H9 (cell line): ENCODE measurements at regions not wholly inside any gene's neighbourhood (a gene's known extent, or its start where the extent isn't known, plus 50 kb on each side); places are given as distances from the start of the nearest gene placed in this dataset.

Experiments
- DNase-seq: peaks from one replicate; pipeline ENCODE4 v3.0.0-alpha.2; 2017
- H2AFZ ChIP-seq: one replicate; pipeline ENCODE4 v1.6.1; 2013; ENCODE audit warnings: mild to moderate bottlenecking, low read length, control low read depth, moderate library complexity
- H2AK5ac ChIP-seq: 2 replicates; pipeline ENCODE4 v1.6.1; 2013; ENCODE audit warnings: low read length, control low read depth, mixed read lengths; ENCODE audit not compliant: insufficient read length
- H2BK120ac ChIP-seq: one replicate; pipeline ENCODE4 v1.6.1; 2013; ENCODE audit warnings: low read depth, mild to moderate bottlenecking, low read length, control low read depth, inconsistent platforms; ENCODE audit not compliant: poor library complexity, severe bottlenecking
- H2BK12ac ChIP-seq: 2 replicates; pipeline ENCODE4 v1.6.1; 2013; ENCODE audit warnings: low read length, control low read depth, mixed read lengths, low read depth; ENCODE audit not compliant: insufficient read length
- H2BK15ac ChIP-seq: 2 replicates; pipeline ENCODE4 v1.6.1; 2013; ENCODE audit warnings: low read depth, low read length, control low read depth
- H2BK20ac ChIP-seq: one replicate; pipeline ENCODE4 v1.6.1; 2013; ENCODE audit warnings: low read depth, mild to moderate bottlenecking, low read length, control low read depth, inconsistent platforms; ENCODE audit not compliant: poor library complexity, severe bottlenecking
- H2BK5ac ChIP-seq: 2 replicates; pipeline ENCODE4 v1.6.1; 2013; ENCODE audit warnings: low read length, control low read depth, mixed read lengths; ENCODE audit not compliant: insufficient read length
- H3K14ac ChIP-seq: 2 replicates; pipeline ENCODE4 v1.6.1; 2013; ENCODE audit warnings: low read length, control low read depth; ENCODE audit not compliant: insufficient read depth
- H3K18ac ChIP-seq: 2 replicates; pipeline ENCODE4 v1.6.1; 2013; ENCODE audit warnings: low read depth, mild to moderate bottlenecking, mixed read lengths, low read length, control low read depth; ENCODE audit not compliant: insufficient read length
- H3K23ac ChIP-seq: 2 replicates; pipeline ENCODE4 v1.6.1; 2013; ENCODE audit warnings: low read length, control low read depth, mixed read lengths, low read depth; ENCODE audit not compliant: insufficient read length
- H3K23me2 ChIP-seq: 2 replicates; pipeline ENCODE4 v1.6.1; 2013; ENCODE audit warnings: low read depth, mild to moderate bottlenecking, mixed read lengths, low read length, control low read depth; ENCODE audit not compliant: insufficient read length, poor library complexity, severe bottlenecking
- H3K27ac ChIP-seq: 2 replicates; pipeline ENCODE4 v1.5.1; 2013; ENCODE audit warnings: low read length, control low read depth, mixed read lengths, low read depth; ENCODE audit not compliant: insufficient read length
- H3K27me3 ChIP-seq: 2 replicates; pipeline ENCODE4 v1.6.1; 2013; ENCODE audit warnings: low read length, control low read depth, inconsistent platforms; ENCODE audit not compliant: insufficient read depth
- H3K4ac ChIP-seq: 2 replicates; pipeline ENCODE4 v1.6.1; 2013; ENCODE audit warnings: low read depth, mild to moderate bottlenecking, control low read depth, inconsistent platforms, low read length, moderate library complexity
- H3K4me1 ChIP-seq: 2 replicates; pipeline ENCODE4 v1.6.1; 2013; ENCODE audit warnings: low read length, control low read depth, inconsistent platforms; ENCODE audit not compliant: insufficient read depth
- H3K4me2 ChIP-seq: 2 replicates; pipeline ENCODE4 v1.6.1; 2013; ENCODE audit warnings: low read length, control low read depth, mixed read lengths; ENCODE audit not compliant: insufficient read length, insufficient read depth
- H3K56ac ChIP-seq: 2 replicates; pipeline ENCODE4 v1.6.1; 2013; ENCODE audit warnings: low read depth, mild to moderate bottlenecking, mixed read lengths, low read length, control low read depth; ENCODE audit not compliant: insufficient read length
- H3K79me1 ChIP-seq: 2 replicates; pipeline ENCODE4 v1.6.1; 2013; ENCODE audit warnings: low read depth, mild to moderate bottlenecking, moderate library complexity, low read length, control low read depth, inconsistent platforms; ENCODE audit not compliant: insufficient read depth, poor library complexity, severe bottlenecking
- H3K79me2 ChIP-seq: 2 replicates; pipeline ENCODE4 v1.6.1; 2013; ENCODE audit warnings: low read length, control low read depth, inconsistent platforms; ENCODE audit not compliant: insufficient read depth
- H3K9ac ChIP-seq: 2 replicates; pipeline ENCODE4 v1.6.1; 2013; ENCODE audit warnings: low read length, control low read depth, mixed read lengths; ENCODE audit not compliant: insufficient read length; ENCODE audit errors: extremely low read depth
- H3K9me3 ChIP-seq: one replicate; pipeline ENCODE4 v1.6.1; 2013; ENCODE audit warnings: low read depth, low read length, inconsistent platforms; ENCODE audit not compliant: control insufficient read depth
- H3T11ph ChIP-seq: one replicate; pipeline ENCODE4 v1.6.1; 2013; ENCODE audit warnings: mild to moderate bottlenecking, low read length, control low read depth, inconsistent platforms
- H4K20me1 ChIP-seq: one replicate; pipeline ENCODE4 v1.6.1; 2013; ENCODE audit not compliant: control insufficient read depth, insufficient read length, insufficient read depth
- H4K5ac ChIP-seq: 2 replicates; pipeline ENCODE4 v1.6.1; 2013; ENCODE audit warnings: low read depth, mild to moderate bottlenecking, mixed read lengths, low read length, control low read depth; ENCODE audit not compliant: insufficient read length
- H4K8ac ChIP-seq: replicated peaks from 2 replicates; pipeline ENCODE4 v1.6.1; 2013; ENCODE audit warnings: low read length, control low read depth, mixed read lengths, low read depth; ENCODE audit not compliant: insufficient read length
- H4K91ac ChIP-seq: 2 replicates; pipeline ENCODE4 v1.6.1; 2013; ENCODE audit warnings: low read depth, mild to moderate bottlenecking, moderate library complexity, mixed read lengths, low read length, control low read depth; ENCODE audit not compliant: insufficient read length
- H3K27ac Mint-ChIP-seq, 3 experiments: 2 replicates in 2 of 3; 3 replicates in 1 of 3; pipeline ENCODE4 v1.8.0; 2020 to 2021; ENCODE audit warnings: mixed read lengths in 3 of 3, mild to moderate bottlenecking in 1 of 3, moderate library complexity in 1 of 3
- H3K27me3 Mint-ChIP-seq: 2 replicates; pipeline ENCODE4 v1.8.0; 2021; ENCODE audit warnings: low read depth, mild to moderate bottlenecking, moderate library complexity, mixed read lengths
- H3K36me3 Mint-ChIP-seq, 3 experiments: 2 replicates in 2 of 3; 3 replicates in 1 of 3; pipeline ENCODE4 v1.8.0; 2020 to 2021; ENCODE audit warnings: low read depth in 3 of 3, mixed read lengths in 3 of 3; ENCODE audit not compliant: insufficient read depth in 1 of 3
- H3K4me1 Mint-ChIP-seq, 2 experiments: 2 replicates each; pipeline ENCODE4 v1.8.0; 2020; ENCODE audit warnings: mixed read lengths in 2 of 2
- H3K4me3 Mint-ChIP-seq, 2 experiments: 2 replicates in 1 of 2; 3 replicates in 1 of 2; pipeline ENCODE4 v1.8.0; 2020 to 2021; ENCODE audit warnings: mild to moderate bottlenecking in 2 of 2, mixed read lengths in 2 of 2, moderate library complexity in 1 of 2
- H3K9me3 Mint-ChIP-seq, 2 experiments: 2 replicates in 1 of 2; 3 replicates in 1 of 2; pipeline ENCODE4 v1.8.0; 2020; ENCODE audit warnings: mild to moderate bottlenecking in 2 of 2, mixed read lengths in 2 of 2, moderate library complexity in 1 of 2
- WGBS: extraction: QIAGEN DNeasy Blood & Tissue Kit; methylation state at CpG from one replicate; pipeline ENCODE4 v1.1.7; 2013; ENCODE audit warnings: missing lambda C conversion rate, low lambda C conversion rate, mixed read lengths; ENCODE audit not compliant: insufficient read length; ENCODE audit errors: extremely low coverage; 5-methylcytosine and 5-hydroxymethylcytosine counted together
- TF ChIP-seq, protein P1 (sequence below): fragments of 200-600 bp; sonication (generic); conservative IDR thresholded peaks from 3 replicates; pipeline ENCODE4 v1.8.0; 2021; ENCODE audit warnings: antibody characterized with exemption, mild to moderate bottlenecking

GRCh38 chr6:62711750-62712149 is 425.7 kb upstream of the KHDRBS2 start:
- no CpG with 5 or more reads among the region's 1 CpG for WGBS
- H3K27ac Mint-ChIP-seq = no peak overlapping the region

More at GRCh38 chr6:62711750-62712149, 425.7 kb upstream of the KHDRBS2 start:
- Histone ChIP-seq H2BK20ac (no peak overlapping the region), H3K27ac (no peak overlapping the region), H3K9ac (no peak overlapping the region), H4K20me1 (no peaks in the 10 kb centered on the region), H3K14ac (no peak overlapping the region), H3K79me1 (no peaks in the 10 kb centered on the region), H3K56ac (no peak overlapping the region), H2BK15ac (no peak overlapping the region), H3K4me1 (no peaks in the 10 kb centered on the region), H3K23me2 (no peaks in the 10 kb centered on the region), H2AFZ (no peak overlapping the region), H3K79me2 (no peaks in the 10 kb centered on the region), H3T11ph (no peak overlapping the region), H2BK120ac (no peak overlapping the region), H2BK5ac (no peak overlapping the region), H3K23ac (no peak overlapping the region), H3K4ac (no peak overlapping the region), H3K9me3 (no peaks in the 10 kb centered on the region), H4K8ac (no peak overlapping the region), H3K18ac (no peak overlapping the region), H3K27me3 (no peaks in the 10 kb centered on the region), H3K4me2 (no peak overlapping the region), H2BK12ac (no peak overlapping the region), H4K5ac (no peak overlapping the region), H2AK5ac (no peak overlapping the region), H4K91ac (no peak overlapping the region)
- TF ChIP-seq, protein P1, sequence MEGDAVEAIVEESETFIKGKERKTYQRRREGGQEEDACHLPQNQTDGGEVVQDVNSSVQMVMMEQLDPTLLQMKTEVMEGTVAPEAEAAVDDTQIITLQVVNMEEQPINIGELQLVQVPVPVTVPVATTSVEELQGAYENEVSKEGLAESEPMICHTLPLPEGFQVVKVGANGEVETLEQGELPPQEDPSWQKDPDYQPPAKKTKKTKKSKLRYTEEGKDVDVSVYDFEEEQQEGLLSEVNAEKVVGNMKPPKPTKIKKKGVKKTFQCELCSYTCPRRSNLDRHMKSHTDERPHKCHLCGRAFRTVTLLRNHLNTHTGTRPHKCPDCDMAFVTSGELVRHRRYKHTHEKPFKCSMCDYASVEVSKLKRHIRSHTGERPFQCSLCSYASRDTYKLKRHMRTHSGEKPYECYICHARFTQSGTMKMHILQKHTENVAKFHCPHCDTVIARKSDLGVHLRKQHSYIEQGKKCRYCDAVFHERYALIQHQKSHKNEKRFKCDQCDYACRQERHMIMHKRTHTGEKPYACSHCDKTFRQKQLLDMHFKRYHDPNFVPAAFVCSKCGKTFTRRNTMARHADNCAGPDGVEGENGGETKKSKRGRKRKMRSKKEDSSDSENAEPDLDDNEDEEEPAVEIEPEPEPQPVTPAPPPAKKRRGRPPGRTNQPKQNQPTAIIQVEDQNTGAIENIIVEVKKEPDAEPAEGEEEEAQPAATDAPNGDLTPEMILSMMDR = no peak
- Mint-ChIP-seq H3K4me3 (no peak overlapping the region), H3K4me1 (peaks cover 16% of the 10 kb centered on the region in 2 experiments), H3K36me3 (peaks cover 0 to 2% (median 0%) of the 10 kb centered on the region in 3 experiments; a peak in 2 of 7 replicates), H3K9me3 (peaks cover 0 to 4% of the 10 kb centered on the region in 2 experiments; a peak in 4 of 5 replicates), H3K27me3 (no peaks in the 10 kb centered on the region)
- DNase-seq = no peak
